ENCODE measurements at regions not wholly inside any gene's neighbourhood (a gene's known extent, or its start where the extent isn't known, plus 50 kb on each side); places are given as distances from the start of the nearest gene placed in this dataset.

DNA sequence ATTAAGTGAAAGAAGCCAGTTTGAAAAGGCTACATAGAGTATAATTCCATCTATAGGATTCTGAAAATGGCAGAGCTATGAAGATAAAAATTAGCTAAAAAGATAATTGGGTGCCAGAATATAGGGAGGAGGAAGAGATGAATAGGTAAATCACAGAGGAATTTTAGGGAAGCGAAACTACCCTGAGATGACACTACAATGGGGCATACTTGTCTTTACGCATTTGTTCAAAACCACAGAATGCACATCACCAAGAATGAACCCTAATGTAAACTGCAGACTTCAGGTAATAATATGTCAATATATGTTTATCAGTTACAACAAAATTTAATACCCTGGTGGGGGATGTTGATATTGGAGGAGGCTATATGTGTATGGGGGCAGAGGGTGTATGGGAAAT lies 1342.9 kb downstream of the ADGRL3 start:
- intact Hi-C loops (cut with DNase I), result no loop called here
- no peaks in the 10 kb centered on the region for H3K27me3 ChIP-seq (replicated peaks; ENCODE audit: insufficient read depth)
- no peak overlapping the region for H3K27ac ChIP-seq
- DNase-seq (ENCODE audit: low spot score), result no peak
- TF ChIP-seq POLR2A (IDR thresholded peaks at IDR 0.05) (no peak), POLR2AphosphoS5 (IDR thresholded peaks at IDR 0.05) (no peak)
- TF ChIP-seq, protein P1, sequence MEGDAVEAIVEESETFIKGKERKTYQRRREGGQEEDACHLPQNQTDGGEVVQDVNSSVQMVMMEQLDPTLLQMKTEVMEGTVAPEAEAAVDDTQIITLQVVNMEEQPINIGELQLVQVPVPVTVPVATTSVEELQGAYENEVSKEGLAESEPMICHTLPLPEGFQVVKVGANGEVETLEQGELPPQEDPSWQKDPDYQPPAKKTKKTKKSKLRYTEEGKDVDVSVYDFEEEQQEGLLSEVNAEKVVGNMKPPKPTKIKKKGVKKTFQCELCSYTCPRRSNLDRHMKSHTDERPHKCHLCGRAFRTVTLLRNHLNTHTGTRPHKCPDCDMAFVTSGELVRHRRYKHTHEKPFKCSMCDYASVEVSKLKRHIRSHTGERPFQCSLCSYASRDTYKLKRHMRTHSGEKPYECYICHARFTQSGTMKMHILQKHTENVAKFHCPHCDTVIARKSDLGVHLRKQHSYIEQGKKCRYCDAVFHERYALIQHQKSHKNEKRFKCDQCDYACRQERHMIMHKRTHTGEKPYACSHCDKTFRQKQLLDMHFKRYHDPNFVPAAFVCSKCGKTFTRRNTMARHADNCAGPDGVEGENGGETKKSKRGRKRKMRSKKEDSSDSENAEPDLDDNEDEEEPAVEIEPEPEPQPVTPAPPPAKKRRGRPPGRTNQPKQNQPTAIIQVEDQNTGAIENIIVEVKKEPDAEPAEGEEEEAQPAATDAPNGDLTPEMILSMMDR (IDR thresholded peaks at IDR 0.05), result no peak
- no peak overlapping the region for H3K4me3 ChIP-seq
- no peaks in the 10 kb centered on the region for H3K4me1 ChIP-seq (replicated peaks)
- H3K36me3 ChIP-seq, result no peaks in the 10 kb centered on the region
- H3K9me3 ChIP-seq, result no peaks in the 10 kb centered on the region
- WGBS, result 93% methylated on average over 2 of the region's 2 CpGs

DNA sequence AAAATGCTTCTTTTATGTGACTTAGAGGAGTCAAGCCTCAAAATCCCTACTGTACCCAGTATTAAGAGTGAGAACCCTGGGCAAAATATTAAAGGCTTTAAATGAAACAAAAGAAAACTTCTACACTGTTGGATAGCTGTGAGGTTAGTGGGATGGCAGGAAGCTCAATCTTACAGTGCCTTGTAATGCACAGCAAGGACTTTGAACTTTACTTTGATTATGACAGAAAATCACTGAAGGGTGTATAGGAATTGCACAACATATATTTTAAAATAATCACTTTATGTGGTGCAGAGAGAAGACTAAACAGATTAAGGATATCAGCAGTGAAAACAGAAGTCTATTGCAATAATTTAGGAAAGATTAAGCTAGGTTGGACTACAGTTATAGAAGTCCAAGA lies 1333.4 kb downstream of the ADGRL3 start:
- H3K9me3 ChIP-seq, result no peaks in the 10 kb centered on the region
- H3K27ac ChIP-seq, result no peak overlapping the region
- H3K36me3 ChIP-seq, result no peaks in the 10 kb centered on the region
- intact Hi-C loops (cut with DNase I), result no loop called here
- no peaks in the 10 kb centered on the region for H3K27me3 ChIP-seq (replicated peaks; ENCODE audit: insufficient read depth)
- no peak for DNase-seq (ENCODE audit: low spot score)
- no peak overlapping the region for H3K4me3 ChIP-seq
- TF ChIP-seq, protein P1 (IDR thresholded peaks at IDR 0.05), result no peak
- TF ChIP-seq POLR2AphosphoS5 (IDR thresholded peaks at IDR 0.05), result no peak
- TF ChIP-seq POLR2A (IDR thresholded peaks at IDR 0.05), result no peak
- no peaks in the 10 kb centered on the region for H3K4me1 ChIP-seq (replicated peaks)

DNA sequence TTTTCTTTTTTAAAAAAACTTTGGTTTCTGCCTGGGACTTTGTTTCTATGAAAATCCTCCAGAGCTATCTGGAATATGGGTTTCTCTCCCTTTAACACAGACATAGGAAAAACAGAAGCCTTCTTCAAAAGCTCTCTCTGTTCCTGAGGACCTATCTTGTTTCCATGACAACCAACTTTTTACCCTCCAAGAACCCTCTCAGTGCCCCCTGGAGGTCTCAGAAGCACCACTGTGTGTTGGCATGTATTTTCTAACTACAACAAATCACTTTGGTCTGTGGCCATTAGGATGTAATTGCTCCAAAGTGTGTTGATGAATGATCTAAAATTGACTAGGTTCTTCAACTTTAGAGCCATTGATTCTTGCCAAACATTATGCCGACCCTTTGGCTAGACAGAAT lies 1331.6 kb downstream of the ADGRL3 start:
- WGBS, result 86% methylated on average over 1 of the region's 1 CpG
- DNase-seq (ENCODE audit: low spot score), result no peak

DNA sequence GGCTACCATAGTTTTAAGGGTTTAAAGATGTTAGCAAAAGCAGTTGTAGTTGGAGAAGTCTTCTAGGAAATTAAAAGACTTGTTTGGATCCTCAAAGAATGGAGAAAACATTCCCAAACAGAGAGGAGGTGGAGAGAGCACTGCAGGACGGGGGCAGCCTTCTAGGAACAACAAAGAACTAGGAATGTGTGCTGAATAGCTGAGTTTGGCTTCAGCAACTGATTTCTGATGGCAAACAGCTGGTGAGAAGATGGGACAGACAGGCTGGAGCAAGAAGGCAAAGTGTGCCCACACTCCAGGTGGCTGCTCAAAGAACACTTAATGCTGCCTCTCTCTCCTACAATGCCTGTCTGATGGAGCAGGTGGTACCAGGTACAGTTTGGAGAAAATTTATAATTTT lies 1331.1 kb downstream of the ADGRL3 start:
- Histone ChIP-seq H3K36me3 (no peaks in the 10 kb centered on the region), H3K27me3 (replicated peaks; ENCODE audit: insufficient read depth) (no peaks in the 10 kb centered on the region), H3K4me3 (no peak overlapping the region), H3K4me1 (replicated peaks) (no peaks in the 10 kb centered on the region), H3K27ac (no peak overlapping the region), H3K9me3 (no peaks in the 10 kb centered on the region)
- no peak for DNase-seq (ENCODE audit: low spot score)
- intact Hi-C loops (cut with DNase I), result no loop called here
- TF ChIP-seq, protein P1 (IDR thresholded peaks at IDR 0.05), result no peak
- TF ChIP-seq POLR2AphosphoS5 (IDR thresholded peaks at IDR 0.05) (no peak), POLR2A (IDR thresholded peaks at IDR 0.05) (no peak)
- 29% methylated on average over 1 of the region's 1 CpG for WGBS

More for the DNA sequence above, 1331.6 kb downstream of the ADGRL3 start:
- H3K27me3 ChIP-seq (replicated peaks; ENCODE audit: insufficient read depth), result no peaks in the 10 kb centered on the region
- TF ChIP-seq POLR2A (IDR thresholded peaks at IDR 0.05) (no peak), POLR2AphosphoS5 (IDR thresholded peaks at IDR 0.05) (no peak)
- TF ChIP-seq, protein P1 (IDR thresholded peaks at IDR 0.05), result no peak
- H3K4me3 ChIP-seq, result no peak overlapping the region
- H3K36me3 ChIP-seq, result no peaks in the 10 kb centered on the region
- intact Hi-C loops (cut with DNase I), result no loop called here
- H3K27ac ChIP-seq, result no peak overlapping the region
- H3K4me1 ChIP-seq (replicated peaks), result no peaks in the 10 kb centered on the region
- no peaks in the 10 kb centered on the region for H3K9me3 ChIP-seq

DNA sequence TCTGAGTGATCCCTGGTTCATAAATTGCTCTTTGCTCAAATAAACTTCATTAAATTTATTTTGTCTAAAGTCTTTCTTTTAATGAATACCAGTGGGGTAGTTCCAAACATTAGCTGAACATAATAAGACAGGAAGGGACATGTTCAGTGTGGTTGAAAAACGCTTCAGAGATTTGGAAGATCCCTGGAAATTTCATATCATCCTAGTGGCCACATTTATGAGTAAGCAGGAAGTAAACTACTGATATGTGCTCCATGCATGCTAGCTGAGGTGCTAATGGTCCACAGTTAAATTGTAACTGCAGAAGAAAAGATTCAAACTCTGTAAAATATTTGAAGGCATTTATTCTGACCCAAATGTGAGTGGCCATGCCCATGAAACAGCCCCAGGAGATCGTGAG lies 1328.7 kb downstream of the ADGRL3 start:
- DNase-seq (ENCODE audit: low spot score), result no peak
- no peak overlapping the region for H3K27ac ChIP-seq
- no peaks in the 10 kb centered on the region for H3K4me1 ChIP-seq (replicated peaks)
- no peaks in the 10 kb centered on the region for H3K9me3 ChIP-seq
- H3K4me3 ChIP-seq, result no peak overlapping the region
- H3K36me3 ChIP-seq, result no peaks in the 10 kb centered on the region
- intact Hi-C loops (cut with DNase I), result no loop called here
- WGBS, result 36% methylated on average over 2 of the region's 2 CpGs
- H3K27me3 ChIP-seq (replicated peaks; ENCODE audit: insufficient read depth), result no peaks in the 10 kb centered on the region
- no peak for TF ChIP-seq POLR2A (IDR thresholded peaks at IDR 0.05)
- TF ChIP-seq POLR2AphosphoS5 (IDR thresholded peaks at IDR 0.05), result no peak
- TF ChIP-seq, protein P1 (IDR thresholded peaks at IDR 0.05), result no peak

Data from prostate gland (tissue), 2 donors.